ENCODE measurements at regions not wholly inside any gene's neighbourhood (a gene's known extent, or its start where the extent isn't known, plus 50 kb on each side); places are given as distances from the start of the nearest gene placed in this dataset.

DNA sequence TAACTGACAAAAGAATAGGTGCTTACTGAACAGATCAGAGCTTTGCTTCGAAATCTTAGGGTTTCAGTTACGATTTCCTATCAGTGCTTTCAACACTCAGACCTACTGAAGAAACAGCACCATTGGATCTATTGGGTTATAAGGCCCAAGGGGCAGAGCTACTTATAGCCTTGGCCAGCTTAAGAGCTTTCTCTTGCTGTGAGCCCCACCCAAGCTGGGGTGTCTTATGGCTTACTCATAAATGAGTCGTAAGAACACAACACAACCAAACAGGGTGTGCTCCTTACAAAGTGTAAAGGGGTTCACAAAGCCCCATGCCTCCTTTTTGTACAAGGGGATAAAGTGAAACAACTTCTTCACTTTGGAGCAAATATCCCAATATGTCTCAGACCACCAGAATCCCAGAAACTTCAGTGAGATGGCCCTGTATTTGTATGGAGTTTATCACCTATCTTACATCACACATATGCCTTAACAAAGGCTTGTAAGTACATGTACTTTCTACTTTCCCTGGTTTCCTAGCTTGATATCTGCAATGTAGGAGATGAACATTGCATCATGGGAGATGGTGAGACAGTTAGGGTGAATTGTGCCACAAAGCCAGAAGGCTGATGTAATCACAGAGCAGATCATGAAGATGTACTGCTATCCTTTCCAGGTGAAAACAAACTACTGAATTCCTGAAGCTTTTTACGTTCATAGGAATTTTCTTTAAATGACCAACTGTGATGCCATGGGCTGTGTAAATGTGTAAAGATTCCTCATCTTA lies 115.5 kb upstream of the GLI2 start:
- Histone ChIP-seq H3K9me3 (no peaks in the 10 kb centered on the region), H3K4me3 (no peak overlapping the region), H3K4me1 (ENCODE audit: insufficient read depth) (no peaks in the 10 kb centered on the region), H3K27me3 (no peaks in the 10 kb centered on the region), H3K27ac (no peak overlapping the region), H3K36me3 (no peaks in the 10 kb centered on the region)
- intact Hi-C loops (cut with DNase I): no loop called here
- TF ChIP-seq POLR2A (IDR thresholded peaks at IDR 0.05) (no peak), EP300 (IDR thresholded peaks at IDR 0.05) (no peak)
- no peak for DNase-seq
- WGBS, 3 donors: 92 to 94% (median 94%) methylated on average over 4 of the region's 4 CpGs

DNA sequence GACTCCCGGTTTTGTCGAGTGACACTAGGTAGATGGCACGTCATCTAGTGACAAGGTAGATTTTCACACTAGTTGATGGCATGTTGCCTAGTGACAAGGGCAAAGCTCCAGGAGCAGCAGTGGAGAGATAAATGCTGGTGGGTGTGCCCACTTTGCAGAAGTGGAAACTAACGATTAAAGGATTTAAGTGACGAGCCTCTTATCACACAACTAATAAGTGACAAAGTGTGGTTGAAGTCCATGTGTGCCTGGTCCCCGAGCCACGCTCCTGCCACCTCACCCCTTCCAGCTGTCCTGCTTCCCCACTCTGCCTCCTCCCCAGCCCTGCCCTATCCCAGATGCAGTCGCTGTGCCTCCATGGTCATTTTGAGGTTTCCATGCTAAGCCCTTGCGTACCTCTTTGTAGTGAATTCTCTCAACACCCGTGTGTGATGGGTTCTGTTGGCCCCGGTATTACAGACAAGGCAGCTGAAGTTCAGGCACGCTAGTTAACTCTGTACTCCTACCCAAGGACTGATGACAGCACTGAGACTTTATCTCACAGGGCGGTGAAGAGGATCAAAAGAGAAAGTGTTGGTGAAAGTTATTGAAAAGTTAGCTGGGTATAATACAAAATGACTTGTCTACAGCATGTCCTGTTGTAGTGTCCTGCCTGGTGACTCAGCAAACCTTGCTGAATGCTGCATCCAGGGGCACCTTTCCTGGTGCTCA lies 113.4 kb upstream of the GLI2 start:
- Histone ChIP-seq H3K9me3 (no peaks in the 10 kb centered on the region), H3K27me3 (no peaks in the 10 kb centered on the region), H3K4me3 (no peak overlapping the region), H3K4me1 (ENCODE audit: insufficient read depth) (no peaks in the 10 kb centered on the region), H3K27ac (no peak overlapping the region), H3K36me3 (no peaks in the 10 kb centered on the region)
- intact Hi-C loops (cut with DNase I): loop anchor here in 1 of 4 donors (2.0 kb wide), 1 partner anchor 44 kb away; no protein-coding TSS in a partner anchor
- DNase-seq: no peak
- TF ChIP-seq, protein P1, sequence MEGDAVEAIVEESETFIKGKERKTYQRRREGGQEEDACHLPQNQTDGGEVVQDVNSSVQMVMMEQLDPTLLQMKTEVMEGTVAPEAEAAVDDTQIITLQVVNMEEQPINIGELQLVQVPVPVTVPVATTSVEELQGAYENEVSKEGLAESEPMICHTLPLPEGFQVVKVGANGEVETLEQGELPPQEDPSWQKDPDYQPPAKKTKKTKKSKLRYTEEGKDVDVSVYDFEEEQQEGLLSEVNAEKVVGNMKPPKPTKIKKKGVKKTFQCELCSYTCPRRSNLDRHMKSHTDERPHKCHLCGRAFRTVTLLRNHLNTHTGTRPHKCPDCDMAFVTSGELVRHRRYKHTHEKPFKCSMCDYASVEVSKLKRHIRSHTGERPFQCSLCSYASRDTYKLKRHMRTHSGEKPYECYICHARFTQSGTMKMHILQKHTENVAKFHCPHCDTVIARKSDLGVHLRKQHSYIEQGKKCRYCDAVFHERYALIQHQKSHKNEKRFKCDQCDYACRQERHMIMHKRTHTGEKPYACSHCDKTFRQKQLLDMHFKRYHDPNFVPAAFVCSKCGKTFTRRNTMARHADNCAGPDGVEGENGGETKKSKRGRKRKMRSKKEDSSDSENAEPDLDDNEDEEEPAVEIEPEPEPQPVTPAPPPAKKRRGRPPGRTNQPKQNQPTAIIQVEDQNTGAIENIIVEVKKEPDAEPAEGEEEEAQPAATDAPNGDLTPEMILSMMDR (IDR thresholded peaks at IDR 0.05): no peak
- TF ChIP-seq POLR2A (IDR thresholded peaks at IDR 0.05): no peak
- no peak for TF ChIP-seq EP300 (IDR thresholded peaks at IDR 0.05)
- WGBS, 3 donors: 89 to 94% (median 89%) methylated on average over 13 of the region's 13 CpGs

DNA sequence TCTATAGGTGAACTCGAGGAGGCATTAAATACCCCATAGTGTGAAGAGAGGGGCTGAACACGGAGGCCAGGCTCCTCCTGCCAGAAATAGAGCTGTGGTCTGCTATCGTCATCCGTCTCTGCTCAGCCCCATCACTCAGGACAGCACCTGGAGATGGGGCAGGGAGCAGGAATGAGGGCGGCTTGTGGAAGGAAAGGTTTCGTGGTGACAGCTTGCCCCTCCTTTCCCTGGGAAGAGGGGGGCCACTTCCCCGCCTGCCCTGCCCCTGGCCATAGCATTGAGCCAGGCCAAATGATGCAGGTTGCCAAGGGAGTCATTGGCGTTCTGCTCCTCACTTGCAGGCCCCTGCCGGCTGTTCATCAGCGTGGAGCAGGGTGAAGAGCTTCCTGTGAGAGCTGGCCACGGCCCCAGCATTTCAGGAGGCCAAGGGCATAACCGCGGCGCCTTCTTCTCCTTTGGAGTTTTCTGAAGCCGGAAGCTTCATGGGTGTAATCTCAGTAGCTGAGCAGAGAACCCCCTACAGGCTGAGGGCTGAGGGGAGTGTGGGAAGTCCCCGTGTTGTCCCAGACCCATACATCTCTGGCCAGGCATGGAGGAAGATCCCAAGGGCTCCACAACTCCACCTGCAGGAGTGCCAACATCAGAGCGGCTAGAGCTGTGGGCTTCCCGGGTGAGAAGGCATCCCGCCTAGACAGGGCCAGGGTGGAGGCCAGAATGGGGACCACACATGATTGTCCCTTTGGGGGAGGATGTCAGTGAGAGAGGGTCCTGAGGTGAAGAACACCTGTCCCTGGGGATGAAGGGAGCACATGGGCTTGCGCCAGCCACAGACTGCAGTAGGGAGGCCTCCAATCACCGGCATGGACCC lies 112.5 kb upstream of the GLI2 start:
- no peaks in the 10 kb centered on the region for H3K36me3 ChIP-seq
- DNase-seq: no peak

DNA sequence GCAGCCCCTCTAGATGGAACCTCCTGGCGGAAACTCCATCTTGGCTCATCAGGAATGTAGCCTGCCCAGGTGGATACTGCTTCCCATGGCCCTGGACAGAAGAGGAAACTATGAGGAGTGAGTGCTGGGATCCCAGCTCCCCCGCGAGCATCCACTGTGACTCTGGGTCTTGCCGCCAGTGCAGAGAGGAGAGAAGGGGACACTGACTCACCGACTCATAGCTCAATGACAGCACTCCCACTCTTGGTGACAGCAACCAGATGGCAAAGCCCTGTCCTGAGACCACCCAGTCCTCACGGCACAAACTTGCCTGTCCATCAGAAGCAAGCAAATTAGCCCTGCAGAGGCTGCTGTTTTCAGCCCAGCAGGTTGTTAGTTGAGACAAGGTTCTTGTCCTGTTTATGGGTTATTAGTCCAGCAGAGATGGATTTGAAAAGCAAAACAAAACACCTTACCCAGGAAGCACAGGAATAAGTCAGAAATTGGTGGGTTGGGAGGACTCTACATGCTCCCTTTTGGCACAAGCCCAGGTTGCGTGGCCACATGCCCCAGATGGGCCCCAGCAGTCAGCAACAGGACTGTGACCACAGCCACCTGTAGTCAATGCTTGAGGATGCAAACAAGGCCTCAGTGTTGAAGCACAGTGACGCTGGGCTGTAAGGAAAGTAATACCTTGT lies 111.5 kb upstream of the GLI2 start:
- intact Hi-C loops (cut with DNase I): no loop called here
- no peak for DNase-seq
- TF ChIP-seq POLR2A (IDR thresholded peaks at IDR 0.05) (no peak), EP300 (IDR thresholded peaks at IDR 0.05) (no peak)
- TF ChIP-seq, protein P1 (IDR thresholded peaks at IDR 0.05): no peak

More for the DNA sequence above, 112.5 kb upstream of the GLI2 start:
- Histone ChIP-seq H3K27ac (no peak overlapping the region), H3K4me3 (no peak overlapping the region), H3K9me3 (no peaks in the 10 kb centered on the region), H3K27me3 (no peaks in the 10 kb centered on the region), H3K4me1 (ENCODE audit: insufficient read depth) (no peaks in the 10 kb centered on the region)
- WGBS, 3 donors: 82 to 87% (median 83%) methylated on average over 21 of the region's 21 CpGs
- intact Hi-C loops (cut with DNase I): loop anchor here in 1 of 4 donors (2.0 kb wide), 1 partner anchor 44 kb away; no protein-coding TSS in a partner anchor
- TF ChIP-seq EP300 (IDR thresholded peaks at IDR 0.05) (no peak), POLR2A (IDR thresholded peaks at IDR 0.05) (no peak)
- TF ChIP-seq, protein P1 (IDR thresholded peaks at IDR 0.05): no peak

More for the DNA sequence above, 111.5 kb upstream of the GLI2 start:
- no peaks in the 10 kb centered on the region for H3K4me1 ChIP-seq (ENCODE audit: insufficient read depth)
- H3K9me3 ChIP-seq: no peaks in the 10 kb centered on the region
- no peaks in the 10 kb centered on the region for H3K27me3 ChIP-seq
- 82 to 90% (median 86%) methylated on average over 8 of the region's 8 CpGs for WGBS, 3 donors
- H3K36me3 ChIP-seq: no peaks in the 10 kb centered on the region
- H3K4me3 ChIP-seq: no peak overlapping the region
- H3K27ac ChIP-seq: no peak overlapping the region
